DND-41 (cell line): ENCODE measurements at regions not wholly inside any gene's neighbourhood (a gene's known extent, or its start where the extent isn't known, plus 50 kb on each side); places are given as distances from the start of the nearest gene placed in this dataset.

Source experiments
- CTCF ChIP-seq: IDR thresholded peaks from 2 replicates; pipeline ENCODE4 v1.5.1; 2012; ENCODE audit warnings: borderline replicate concordance, low read length, moderate library complexity, mild to moderate bottlenecking; ENCODE audit not compliant: poor library complexity, severe bottlenecking; ENCODE audit errors: extremely low read depth
- EZH2 ChIP-seq: IDR thresholded peaks from 3 replicates; pipeline ENCODE4 v1.6.1; 2012; ENCODE audit warnings: borderline replicate concordance, low read depth, mild to moderate bottlenecking, moderate library complexity, low read length, inconsistent platforms; ENCODE audit not compliant: severe bottlenecking

DNA sequence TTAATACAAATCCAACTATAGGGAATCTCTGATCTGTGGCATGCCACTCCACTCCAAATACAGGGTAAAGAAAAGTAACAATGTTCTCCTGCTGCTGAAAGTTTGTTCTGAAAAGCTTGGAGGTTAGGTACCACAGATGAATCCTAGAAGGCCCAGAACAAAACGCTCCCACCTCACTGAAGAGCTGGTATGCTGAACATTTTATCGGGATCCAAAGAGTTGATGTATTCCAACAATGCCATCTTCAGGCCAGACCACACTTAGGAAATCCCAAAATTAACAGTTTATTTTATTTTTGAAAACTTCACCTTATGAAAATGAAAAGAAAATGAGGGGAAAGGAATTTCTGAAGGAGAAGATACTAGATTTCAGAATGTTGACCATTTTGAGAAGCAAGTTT, 145.1 kb upstream of the CDH19 start:
- TF ChIP-seq CTCF: no peak
- TF ChIP-seq EZH2: no peak
